Ovary (tissue), 7 donors: ENCODE measurements at regions not wholly inside any gene's neighbourhood (a gene's known extent, or its start where the extent isn't known, plus 50 kb on each side); places are given as distances from the start of the nearest gene placed in this dataset.

Experiments
- DNase-seq, 5 donors: peaks; one replicate each; pipeline ENCODE4 v3.0.0-alpha.2; 2019 to 2020
- H3K27ac ChIP-seq, 2 donors: fragments of 200-600 bp; one replicate each; pipeline versions ENCODE4 v1.5.1 to v1.8.0; 2019 to 2022
- H3K27me3 ChIP-seq: fragments of 200-600 bp; one replicate; pipeline ENCODE4 v1.8.0; 2022
- H3K36me3 ChIP-seq: fragments of 200-600 bp; sonication (generic); one replicate; pipeline ENCODE4 v1.5.1; 2019
- H3K4me1 ChIP-seq: one replicate; pipeline ENCODE4 v1.8.1; 2013; ENCODE audit warnings: mild to moderate bottlenecking, moderate library complexity; ENCODE audit not compliant: insufficient read depth
- H3K4me3 ChIP-seq: fragments of 200-600 bp; sonication (generic); one replicate; pipeline ENCODE4 v1.5.1; 2017
- H3K9me3 ChIP-seq, 2 donors: fragments of 200-600 bp in 1 of 2; sonication (generic) in 1 of 2; one replicate each; pipeline versions ENCODE4 v1.5.1 to v1.8.1; 2013 to 2019; ENCODE audit warnings: mild to moderate bottlenecking in 1 of 2, moderate library complexity in 1 of 2
- CTCF ChIP-seq, 3 donors: fragments of 450-650 bp in 2 of 3; fragments of 200-600 bp in 1 of 3; IDR thresholded peaks; one replicate each; pipeline versions ENCODE4 v1.5.1 to v1.8.0; 2016 to 2022; ENCODE audit warnings: antibody characterized with exemption in 3 of 3, mild to moderate bottlenecking in 1 of 3
- EP300 ChIP-seq: sonication (generic); formaldehyde crosslinking; IDR thresholded peaks from one replicate; pipeline ENCODE4 v1.6.1; 2017; ENCODE audit warnings: antibody characterized with exemption
- POLR2A ChIP-seq: fragments of 450-650 bp; IDR thresholded peaks from one replicate; pipeline ENCODE4 v1.6.1; 2017; ENCODE audit warnings: antibody characterized with exemption, mild to moderate bottlenecking, moderate library complexity
- WGBS, 3 donors: extraction: QIAGEN DNeasy Blood & Tissue Kit in 1 of 3; methylation state at CpG; one replicate each; pipeline versions ENCODE4 v1.1.5 to v1.1.7; 2013 to 2017; 5-methylcytosine and 5-hydroxymethylcytosine counted together
- intact Hi-C, 4 donors: fragments of 100-400 bp; cut with DNase I; formaldehyde crosslinking; loops; one replicate each; pipeline versions ENCODE4 v1.11.0 to v1.15.1; 2022 to 2023
- donor health status: DM: no; HTN: no; CAD: no; lungs with moderate emphysema.
- donor health status: DM: no; HTN: no; CAD: no.
- donor health status: Bipolar disorder and iron deficiency.
- donor health status: DM: no; HTN: no; CAD: no.
- donor health status: DM: yes; HTN: yes; CAD: no.

- intact Hi-C loops = no loop called here
- no peak for DNase-seq
- H3K36me3 ChIP-seq = no peaks in the 10 kb centered on the region
- no peak overlapping the region for H3K27ac ChIP-seq
- TF ChIP-seq EP300 (no peak), CTCF (IDR thresholded peaks at IDR 0.05) (no peak), POLR2A (no peak)
- H3K4me3 ChIP-seq = no peak overlapping the region
- no peaks in the 10 kb centered on the region for H3K4me1 ChIP-seq
- WGBS, 3 donors = 34 to 53% (median 51%) methylated on average over 3 of the region's 3 CpGs
- no peaks in the 10 kb centered on the region for H3K9me3 ChIP-seq
- no peaks in the 10 kb centered on the region for H3K27me3 ChIP-seq
These were observed 93.2 kb upstream of the PARP11 start for GRCh38 chr12:3966376-3966775.

GRCh38 chr12:3965046-3965445, 91.8 kb upstream of the PARP11 start:
- DNase-seq = no peak
- intact Hi-C loops = no loop called here
- Histone ChIP-seq H3K4me1 (no peaks in the 10 kb centered on the region), H3K9me3 (no peaks in the 10 kb centered on the region), H3K36me3 (no peaks in the 10 kb centered on the region), H3K27me3 (no peaks in the 10 kb centered on the region), H3K4me3 (no peak overlapping the region), H3K27ac (no peak overlapping the region)
- WGBS, 3 donors = 74 to 89% (median 89%) methylated on average over 3 of the region's 3 CpGs
- TF ChIP-seq EP300 (no peak), CTCF (IDR thresholded peaks at IDR 0.05) (no peak), POLR2A (no peak)

GRCh38 chr12:3964439-3964838, 91.2 kb upstream of the PARP11 start:
- no peaks in the 10 kb centered on the region for H3K4me1 ChIP-seq
- H3K4me3 ChIP-seq = no peak overlapping the region
- TF ChIP-seq EP300 (no peak), POLR2A (no peak), CTCF (IDR thresholded peaks at IDR 0.05) (no peak)
- no peak overlapping the region for H3K27ac ChIP-seq
- intact Hi-C loops = no loop called here
- DNase-seq = no peak
- H3K9me3 ChIP-seq = no peaks in the 10 kb centered on the region
- no peaks in the 10 kb centered on the region for H3K36me3 ChIP-seq
- H3K27me3 ChIP-seq = no peaks in the 10 kb centered on the region
- WGBS, 3 donors = 65 to 69% (median 67%) methylated on average over 9 of the region's 9 CpGs

GRCh38 chr12:3962631-3963483, 89.7 kb upstream of the PARP11 start:
- no peak for DNase-seq
- Histone ChIP-seq H3K27me3 (no peaks in the 10 kb centered on the region), H3K36me3 (no peaks in the 10 kb centered on the region), H3K4me1 (no peaks in the 10 kb centered on the region), H3K27ac (no peak overlapping the region), H3K4me3 (no peak overlapping the region), H3K9me3 (no peaks in the 10 kb centered on the region)
- intact Hi-C loops = no loop called here
- TF ChIP-seq POLR2A = no peak
- no peak for TF ChIP-seq EP300
- TF ChIP-seq CTCF (IDR thresholded peaks at IDR 0.05) = no peak
- WGBS, 3 donors = 76 to 81% (median 79%) methylated on average over 8 of the region's 8 CpGs
